CD4-positive, alpha-beta T cell (primary cell): ENCODE measurements at regions not wholly inside any gene's neighbourhood (a gene's known extent, or its start where the extent isn't known, plus 50 kb on each side); places are given as distances from the start of the nearest gene placed in this dataset.

Experiments
- ATAC-seq: fragments of 200-7000 bp; cut with Tn5 transposase; one replicate; pipeline ENCODE4 v1.10.0; 2022; ENCODE audit warnings: mild to moderate bottlenecking; ENCODE audit not compliant: poor library complexity
- CTCF ChIA-PET: fragments of 350-600 bp; sonication (Branson Sonifier 250); formaldehyde crosslinking; loops from one replicate; lab custom pipeline; 2021; ENCODE audit warnings: antibody characterized with exemption, inconsistent platforms; lab: Charles Lee
- POLR2A ChIA-PET: fragments of 350-600 bp; sonication (Branson Sonifier 250); formaldehyde crosslinking; loops from one replicate; lab custom pipeline; 2021; ENCODE audit warnings: antibody characterized with exemption, inconsistent platforms; lab: Charles Lee
- DNase-seq, 14 experiments: peaks; one replicate each; pipeline ENCODE4 v3.0.0-alpha.2; 2013 to 2020; ENCODE audit warnings: mixed read lengths in 2 of 14
- H3K27ac ChIP-seq, 2 donors: one replicate each; pipeline versions ENCODE4 v1.5.1 to v1.7.0; 2013; ENCODE audit warnings: low read length in 2 of 2, low read depth in 1 of 2, mild to moderate bottlenecking in 1 of 2
- H3K27me3 ChIP-seq, 2 experiments: 1 replicate in 1 of 2; 2 replicates in 1 of 2; pipeline versions ENCODE4 v1.6.1 to v1.7.0; 2013; ENCODE audit warnings: low read length in 2 of 2, control low read depth in 1 of 2, mild to moderate bottlenecking in 1 of 2, moderate library complexity in 1 of 2; ENCODE audit not compliant: insufficient read depth in 2 of 2, control insufficient read depth in 1 of 2
- H3K36me3 ChIP-seq: one replicate; pipeline ENCODE4 v1.6.1; 2013; ENCODE audit warnings: low read length, control low read depth; ENCODE audit not compliant: insufficient read depth
- H3K4me1 ChIP-seq: one replicate; pipeline ENCODE4 v1.6.1; 2013; ENCODE audit warnings: low read length, control low read depth; ENCODE audit not compliant: insufficient read depth
- H3K4me3 ChIP-seq: one replicate; pipeline ENCODE4 v1.5.1; 2013; ENCODE audit warnings: mild to moderate bottlenecking, low read length, moderate library complexity
- H3K9me3 ChIP-seq, 2 experiments: 1 replicate in 1 of 2; 2 replicates in 1 of 2; pipeline versions ENCODE4 v1.6.1 to v1.7.0; 2013; ENCODE audit warnings: low read length in 2 of 2, mild to moderate bottlenecking in 2 of 2, control low read depth in 1 of 2, moderate library complexity in 1 of 2; ENCODE audit not compliant: control insufficient read depth in 1 of 2, insufficient read depth in 1 of 2
- H3K27ac Mint-ChIP-seq: one replicate; pipeline ENCODE4 v1.8.0; 2020; ENCODE audit warnings: mixed read lengths
- H3K27me3 Mint-ChIP-seq: one replicate; pipeline ENCODE4 v1.8.0; 2021; ENCODE audit warnings: mixed read lengths
- H3K36me3 Mint-ChIP-seq: one replicate; pipeline ENCODE4 v1.8.0; 2021; ENCODE audit warnings: low read depth, mixed read lengths
- H3K4me1 Mint-ChIP-seq: one replicate; pipeline ENCODE4 v1.8.0; 2021; ENCODE audit warnings: low read depth, mixed read lengths
- H3K4me3 Mint-ChIP-seq: one replicate; pipeline ENCODE4 v1.8.0; 2020; ENCODE audit warnings: mild to moderate bottlenecking, mixed read lengths
- H3K9me3 Mint-ChIP-seq: one replicate; pipeline ENCODE4 v1.8.0; 2020; ENCODE audit warnings: mixed read lengths
- CTCF ChIP-seq: fragments of 200-600 bp; IDR thresholded peaks from one replicate; pipeline ENCODE4 v1.8.0; 2022; ENCODE audit warnings: antibody characterized with exemption, mild to moderate bottlenecking
- intact Hi-C, 2 experiments: fragments of 100-400 bp; cut with DNase I in 1 of 2; cut with micrococcal nuclease in 1 of 2; formaldehyde crosslinking; loops; one replicate each; pipeline versions ENCODE4 v1.15.1 to v1.9.0; 2023 to 2025; cut with DNase I, micrococcal nuclease

- Histone ChIP-seq H3K9me3 (no peaks in the 10 kb centered on the region), H3K27ac (no peak overlapping the region), H3K27me3 (no peaks in the 10 kb centered on the region), H3K4me3 (no peak overlapping the region), H3K4me1 (no peaks in the 10 kb centered on the region), H3K36me3 (no peaks in the 10 kb centered on the region)
- CTCF ChIA-PET: no interaction called here
- ATAC-seq: no peak
- H3K9me3 Mint-ChIP-seq: no peaks in the 10 kb centered on the region
- no peak for TF ChIP-seq CTCF
- DNase-seq: no peak
- H3K27ac Mint-ChIP-seq: no peak overlapping the region
- H3K4me3 Mint-ChIP-seq: no peak overlapping the region
- H3K36me3 Mint-ChIP-seq: no peaks in the 10 kb centered on the region
- peaks cover 27% of the 10 kb centered on the region for H3K27me3 Mint-ChIP-seq
- intact Hi-C loops: no loop called here
- POLR2A ChIA-PET: no interaction called here
- H3K4me1 Mint-ChIP-seq: no peaks in the 10 kb centered on the region
Measured at GRCh38 chr4:26108054-26108453, 194.0 kb downstream of the SMIM20 start.

DNA sequence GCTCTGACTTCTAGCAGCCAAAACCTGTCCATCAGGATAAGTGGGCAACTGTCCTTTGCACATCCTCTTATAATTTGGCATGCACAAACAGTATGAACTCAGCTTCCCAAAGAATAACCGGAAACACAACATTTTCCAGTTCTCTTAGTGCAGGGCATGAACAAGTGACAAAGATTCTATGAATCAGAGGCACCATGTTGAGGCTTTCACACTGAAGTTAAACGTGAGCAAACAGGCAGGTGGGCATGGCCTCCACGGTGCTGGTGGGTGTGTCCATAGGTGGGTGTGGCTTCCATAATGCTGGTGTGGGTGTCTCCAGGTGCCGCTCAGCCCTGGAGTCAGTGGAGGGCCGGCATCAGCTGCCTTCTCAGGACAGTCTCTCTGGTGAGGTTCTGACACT, 196.5 kb downstream of the SMIM20 start:
- CTCF ChIA-PET: no interaction called here
- H3K27me3 ChIP-seq: no peaks in the 10 kb centered on the region
- H3K4me3 Mint-ChIP-seq: no peak overlapping the region
- H3K27ac Mint-ChIP-seq: no peak overlapping the region
- DNase-seq: no peak
- intact Hi-C loops: no loop called here
- no peaks in the 10 kb centered on the region for H3K36me3 Mint-ChIP-seq
- no peak for ATAC-seq
- no peaks in the 10 kb centered on the region for H3K36me3 ChIP-seq
- no peak overlapping the region for H3K27ac ChIP-seq
- TF ChIP-seq CTCF: no peak
- no peaks in the 10 kb centered on the region for H3K4me1 Mint-ChIP-seq
- POLR2A ChIA-PET: no interaction called here
- peaks cover 27% of the 10 kb centered on the region for H3K27me3 Mint-ChIP-seq
- no peak overlapping the region for H3K4me3 ChIP-seq
- H3K4me1 ChIP-seq: no peaks in the 10 kb centered on the region
- no peaks in the 10 kb centered on the region for H3K9me3 Mint-ChIP-seq
- H3K9me3 ChIP-seq: peaks cover 0 to 8% of the 10 kb centered on the region in 2 experiments

DNA sequence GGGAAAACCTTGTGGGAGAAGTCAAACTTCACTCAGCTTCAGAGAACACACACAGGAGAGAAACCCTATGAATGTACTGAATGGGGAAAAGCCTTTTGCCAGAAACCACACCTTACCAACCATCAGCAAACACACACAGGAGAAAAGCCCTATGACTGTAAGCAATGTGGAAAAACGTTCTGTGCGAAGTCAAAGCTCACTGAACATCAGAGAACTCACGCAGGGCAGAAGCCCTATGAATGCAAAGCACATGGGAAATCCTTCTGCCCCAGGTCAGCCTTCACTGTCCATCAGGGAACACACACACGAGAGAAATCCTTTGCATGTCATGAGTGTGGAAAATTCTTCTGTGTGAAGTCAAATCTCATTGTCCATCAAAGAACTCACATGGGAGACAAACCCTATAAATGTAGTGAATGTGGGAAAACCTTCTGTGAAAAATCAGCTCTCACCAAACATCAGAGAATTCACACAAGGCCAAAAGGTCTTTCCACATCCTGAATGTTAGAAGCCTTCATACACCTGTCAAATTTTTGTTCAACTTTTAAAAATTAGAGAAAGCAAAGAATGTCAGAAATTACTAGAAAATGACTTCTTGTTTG, 199.4 kb downstream of the SMIM20 start:
- no peak overlapping the region for H3K4me3 Mint-ChIP-seq
- CTCF ChIA-PET: no interaction called here

More for the DNA sequence above, 199.4 kb downstream of the SMIM20 start:
- H3K27me3 Mint-ChIP-seq: peaks cover 28% of the 10 kb centered on the region
- Histone ChIP-seq H3K36me3 (no peaks in the 10 kb centered on the region), H3K4me3 (no peak overlapping the region), H3K27me3 (no peaks in the 10 kb centered on the region), H3K27ac (no peak overlapping the region), H3K4me1 (no peaks in the 10 kb centered on the region), H3K9me3 (peaks cover 0 to 8% of the 10 kb centered on the region in 2 experiments)
- intact Hi-C loops: no loop called here
- no peaks in the 10 kb centered on the region for H3K4me1 Mint-ChIP-seq
- DNase-seq (no peak), ATAC-seq (no peak)
- no peaks in the 10 kb centered on the region for H3K36me3 Mint-ChIP-seq
- TF ChIP-seq CTCF: no peak
- POLR2A ChIA-PET: no interaction called here
- no peaks in the 10 kb centered on the region for H3K9me3 Mint-ChIP-seq
- H3K27ac Mint-ChIP-seq: no peak overlapping the region
